ENCODE measurements at regions not wholly inside any gene's neighbourhood (a gene's known extent, or its start where the extent isn't known, plus 50 kb on each side); places are given as distances from the start of the nearest gene placed in this dataset.

GRCh38 chr10:36182179-36182566 lies 540.1 kb upstream of the FZD8 start:
- TF ChIP-seq POLR2A (IDR thresholded peaks at IDR 0.05; ENCODE audit: low read depth, low read length) (no peak), POLR2AphosphoS5 (IDR thresholded peaks at IDR 0.05; ENCODE audit: low read depth, low read length) (no peak), TAF1 (IDR thresholded peaks at IDR 0.05; ENCODE audit: borderline replicate concordance, low read depth, low read length) (no peak)
- DNase-seq (ENCODE audit: insufficient read length) (no peak), FAIRE-seq (no peak)

- no peak for FAIRE-seq
- DNase-seq (ENCODE audit: insufficient read length): no peak
- no peak for TF ChIP-seq TAF1 (IDR thresholded peaks at IDR 0.05; ENCODE audit: borderline replicate concordance, low read depth, low read length)
These were observed 539.5 kb upstream of the FZD8 start for GRCh38 chr10:36181426-36182178.

- TF ChIP-seq POLR2A (IDR thresholded peaks at IDR 0.05; ENCODE audit: low read depth, low read length) (no peak), POLR2AphosphoS5 (IDR thresholded peaks at IDR 0.05; ENCODE audit: low read depth, low read length) (no peak), TAF1 (IDR thresholded peaks at IDR 0.05; ENCODE audit: borderline replicate concordance, low read depth, low read length) (no peak)
- no peak for FAIRE-seq
- no peak for DNase-seq (ENCODE audit: insufficient read length)
These were observed 536.5 kb upstream of the FZD8 start for GRCh38 chr10:36178616-36179015.

GRCh38 chr10:36177071-36177470 lies 535.0 kb upstream of the FZD8 start:
- FAIRE-seq (no peak), DNase-seq (ENCODE audit: insufficient read length) (no peak)
- no peak for TF ChIP-seq POLR2AphosphoS5 (IDR thresholded peaks at IDR 0.05; ENCODE audit: low read depth, low read length)
- no peak for TF ChIP-seq POLR2A (IDR thresholded peaks at IDR 0.05; ENCODE audit: low read depth, low read length)
- TF ChIP-seq TAF1 (IDR thresholded peaks at IDR 0.05; ENCODE audit: borderline replicate concordance, low read depth, low read length): no peak

GRCh38 chr10:36175954-36176353 lies 533.9 kb upstream of the FZD8 start:
- FAIRE-seq: no peak

GRCh38 chr10:36173364-36173763 lies 531.3 kb upstream of the FZD8 start:
- DNase-seq (ENCODE audit: insufficient read length) (no peak), FAIRE-seq (no peak)
- TF ChIP-seq POLR2AphosphoS5 (IDR thresholded peaks at IDR 0.05; ENCODE audit: low read depth, low read length): no peak
- TF ChIP-seq TAF1 (IDR thresholded peaks at IDR 0.05; ENCODE audit: borderline replicate concordance, low read depth, low read length): no peak
- no peak for TF ChIP-seq POLR2A (IDR thresholded peaks at IDR 0.05; ENCODE audit: low read depth, low read length)

More at GRCh38 chr10:36175954-36176353, 533.9 kb upstream of the FZD8 start:
- no peak for TF ChIP-seq TAF1 (IDR thresholded peaks at IDR 0.05; ENCODE audit: borderline replicate concordance, low read depth, low read length)
- no peak for TF ChIP-seq POLR2A (IDR thresholded peaks at IDR 0.05; ENCODE audit: low read depth, low read length)
- TF ChIP-seq POLR2AphosphoS5 (IDR thresholded peaks at IDR 0.05; ENCODE audit: low read depth, low read length): no peak
- DNase-seq (ENCODE audit: insufficient read length): no peak

- TF ChIP-seq TAF1 (IDR thresholded peaks at IDR 0.05; ENCODE audit: borderline replicate concordance, low read depth, low read length) (no peak), POLR2AphosphoS5 (IDR thresholded peaks at IDR 0.05; ENCODE audit: low read depth, low read length) (no peak), POLR2A (IDR thresholded peaks at IDR 0.05; ENCODE audit: low read depth, low read length) (no peak)
- DNase-seq (ENCODE audit: insufficient read length) (no peak), FAIRE-seq (no peak)
These were observed 530.2 kb upstream of the FZD8 start for GRCh38 chr10:36171953-36172940.

- TF ChIP-seq POLR2AphosphoS5 (IDR thresholded peaks at IDR 0.05; ENCODE audit: low read depth, low read length) (no peak), POLR2A (IDR thresholded peaks at IDR 0.05; ENCODE audit: low read depth, low read length) (no peak), TAF1 (IDR thresholded peaks at IDR 0.05; ENCODE audit: borderline replicate concordance, low read depth, low read length) (no peak)
- DNase-seq (ENCODE audit: insufficient read length) (no peak), FAIRE-seq (no peak)
These were observed 529.5 kb upstream of the FZD8 start for GRCh38 chr10:36171556-36171952.

GRCh38 chr10:36170943-36171501 lies 528.9 kb upstream of the FZD8 start:
- no peak for TF ChIP-seq POLR2AphosphoS5 (IDR thresholded peaks at IDR 0.05; ENCODE audit: low read depth, low read length)
- no peak for TF ChIP-seq POLR2A (IDR thresholded peaks at IDR 0.05; ENCODE audit: low read depth, low read length)
- no peak for TF ChIP-seq TAF1 (IDR thresholded peaks at IDR 0.05; ENCODE audit: borderline replicate concordance, low read depth, low read length)
- no peak for FAIRE-seq
- no peak for DNase-seq (ENCODE audit: insufficient read length)

- FAIRE-seq (no peak), DNase-seq (ENCODE audit: insufficient read length) (no peak)
- TF ChIP-seq POLR2A (IDR thresholded peaks at IDR 0.05; ENCODE audit: low read depth, low read length): no peak
- TF ChIP-seq POLR2AphosphoS5 (IDR thresholded peaks at IDR 0.05; ENCODE audit: low read depth, low read length): no peak
- TF ChIP-seq TAF1 (IDR thresholded peaks at IDR 0.05; ENCODE audit: borderline replicate concordance, low read depth, low read length): no peak
These were observed 528.1 kb upstream of the FZD8 start for GRCh38 chr10:36170142-36170719.

- no peak for TF ChIP-seq TAF1 (IDR thresholded peaks at IDR 0.05; ENCODE audit: borderline replicate concordance, low read depth, low read length)
- no peak for TF ChIP-seq POLR2A (IDR thresholded peaks at IDR 0.05; ENCODE audit: low read depth, low read length)
- no peak for TF ChIP-seq POLR2AphosphoS5 (IDR thresholded peaks at IDR 0.05; ENCODE audit: low read depth, low read length)
- no peak for FAIRE-seq
- DNase-seq (ENCODE audit: insufficient read length): no peak
These were observed 526.7 kb upstream of the FZD8 start for GRCh38 chr10:36168777-36169176.

Data from GM12892 (cell line).